ENCODE measurements at regions not wholly inside any gene's neighbourhood (a gene's known extent, or its start where the extent isn't known, plus 50 kb on each side); places are given as distances from the start of the nearest gene placed in this dataset.

DNA sequence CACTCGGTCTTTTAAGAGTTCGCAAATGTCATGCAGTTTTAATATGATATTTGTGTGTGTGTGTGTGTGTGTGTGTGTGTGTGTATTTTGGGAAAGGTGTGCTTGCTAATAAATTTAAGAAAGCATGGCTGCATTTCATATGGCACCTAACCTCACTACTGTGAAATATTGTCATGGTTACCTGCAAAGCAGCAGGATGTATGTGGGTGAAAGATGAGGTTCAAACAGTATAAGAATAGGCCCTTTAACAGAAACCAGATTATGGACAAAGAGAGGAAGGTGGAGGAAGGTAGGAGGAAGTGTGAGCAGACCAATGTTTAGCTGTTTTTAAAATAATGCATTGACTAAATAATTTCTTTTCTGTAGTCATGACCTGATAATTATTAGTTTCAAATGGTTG, 73.5 kb upstream of the CACNA2D1 start:
- no peak overlapping the region for H3K4me3 ChIP-seq
- H3K9me3 ChIP-seq: no peaks in the 10 kb centered on the region
- no peaks in the 10 kb centered on the region for H3K27me3 ChIP-seq
- H3K27ac ChIP-seq: no peak overlapping the region
- no peaks in the 10 kb centered on the region for H3K36me3 ChIP-seq
- no peaks in the 10 kb centered on the region for H3K4me1 ChIP-seq
- TF ChIP-seq, protein P1, sequence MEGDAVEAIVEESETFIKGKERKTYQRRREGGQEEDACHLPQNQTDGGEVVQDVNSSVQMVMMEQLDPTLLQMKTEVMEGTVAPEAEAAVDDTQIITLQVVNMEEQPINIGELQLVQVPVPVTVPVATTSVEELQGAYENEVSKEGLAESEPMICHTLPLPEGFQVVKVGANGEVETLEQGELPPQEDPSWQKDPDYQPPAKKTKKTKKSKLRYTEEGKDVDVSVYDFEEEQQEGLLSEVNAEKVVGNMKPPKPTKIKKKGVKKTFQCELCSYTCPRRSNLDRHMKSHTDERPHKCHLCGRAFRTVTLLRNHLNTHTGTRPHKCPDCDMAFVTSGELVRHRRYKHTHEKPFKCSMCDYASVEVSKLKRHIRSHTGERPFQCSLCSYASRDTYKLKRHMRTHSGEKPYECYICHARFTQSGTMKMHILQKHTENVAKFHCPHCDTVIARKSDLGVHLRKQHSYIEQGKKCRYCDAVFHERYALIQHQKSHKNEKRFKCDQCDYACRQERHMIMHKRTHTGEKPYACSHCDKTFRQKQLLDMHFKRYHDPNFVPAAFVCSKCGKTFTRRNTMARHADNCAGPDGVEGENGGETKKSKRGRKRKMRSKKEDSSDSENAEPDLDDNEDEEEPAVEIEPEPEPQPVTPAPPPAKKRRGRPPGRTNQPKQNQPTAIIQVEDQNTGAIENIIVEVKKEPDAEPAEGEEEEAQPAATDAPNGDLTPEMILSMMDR (IDR thresholded peaks at IDR 0.05): no peak
- no peak for TF ChIP-seq POLR2A (IDR thresholded peaks at IDR 0.05)
- DNase-seq: no peak

DNA sequence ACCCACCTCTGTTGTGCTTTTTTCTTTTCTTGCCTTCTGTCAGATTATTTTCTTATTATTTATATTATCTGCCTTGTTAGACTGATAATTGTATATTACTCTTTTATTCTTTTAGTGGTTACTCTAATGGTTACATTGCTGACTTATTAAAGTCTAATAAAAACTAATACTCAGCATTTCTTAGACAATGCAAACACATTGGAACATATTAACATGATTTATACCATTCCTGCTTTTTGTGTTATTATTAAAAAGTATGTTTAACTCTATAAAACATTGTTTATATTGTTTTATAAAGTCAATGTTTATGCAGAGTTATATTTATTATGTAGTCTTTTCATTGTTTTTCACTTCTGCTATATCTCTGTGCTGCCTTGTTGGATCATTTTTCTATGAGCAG, 68.0 kb upstream of the CACNA2D1 start:
- Histone ChIP-seq H3K36me3 (no peaks in the 10 kb centered on the region), H3K4me1 (no peaks in the 10 kb centered on the region), H3K27ac (no peak overlapping the region), H3K27me3 (no peaks in the 10 kb centered on the region), H3K4me3 (no peak overlapping the region), H3K9me3 (no peaks in the 10 kb centered on the region)
- TF ChIP-seq POLR2A (IDR thresholded peaks at IDR 0.05): no peak
- TF ChIP-seq, protein P1 (IDR thresholded peaks at IDR 0.05): no peak
- no peak for DNase-seq

DNA sequence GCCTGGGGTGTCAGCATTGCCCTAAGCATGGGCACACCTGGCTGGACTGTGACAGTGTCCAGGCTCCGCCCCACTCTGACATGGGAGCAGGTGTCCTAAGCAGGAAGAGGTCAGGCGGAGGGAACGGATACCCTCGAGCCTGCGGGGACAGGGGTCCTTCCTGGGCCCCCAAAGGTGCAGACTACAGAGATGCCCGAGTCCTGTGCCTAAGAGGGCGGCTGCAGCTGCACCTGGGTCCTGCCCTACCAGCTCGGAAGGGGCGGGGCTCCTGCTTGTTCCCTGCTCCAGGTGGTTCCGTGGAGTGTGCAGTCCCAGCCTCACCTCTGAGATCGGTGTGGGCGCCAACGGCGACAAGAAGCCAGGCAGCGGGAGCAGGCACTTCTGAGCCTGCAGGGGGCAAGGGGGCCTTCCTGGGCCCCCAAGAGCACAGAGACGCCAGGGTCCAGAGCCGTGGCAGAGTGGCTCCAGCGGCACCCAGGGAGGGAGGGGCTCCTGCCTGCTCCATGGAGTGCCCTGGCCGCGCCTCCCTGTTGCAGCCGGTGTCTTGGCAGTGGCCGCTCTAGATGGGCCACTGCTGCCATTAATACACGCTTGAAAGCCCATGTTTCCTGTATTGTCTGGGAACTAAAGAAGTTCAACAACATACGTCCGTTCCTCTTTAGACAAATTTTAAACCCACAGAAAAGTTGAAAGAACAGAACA, 64.5 kb upstream of the CACNA2D1 start:
- H3K4me3 ChIP-seq: peak overlapping the region in 2 of 4 donors; percentile 34 to 35
- peak in 2 of 3 donors; percentile 48 to 53 for DNase-seq

DNA sequence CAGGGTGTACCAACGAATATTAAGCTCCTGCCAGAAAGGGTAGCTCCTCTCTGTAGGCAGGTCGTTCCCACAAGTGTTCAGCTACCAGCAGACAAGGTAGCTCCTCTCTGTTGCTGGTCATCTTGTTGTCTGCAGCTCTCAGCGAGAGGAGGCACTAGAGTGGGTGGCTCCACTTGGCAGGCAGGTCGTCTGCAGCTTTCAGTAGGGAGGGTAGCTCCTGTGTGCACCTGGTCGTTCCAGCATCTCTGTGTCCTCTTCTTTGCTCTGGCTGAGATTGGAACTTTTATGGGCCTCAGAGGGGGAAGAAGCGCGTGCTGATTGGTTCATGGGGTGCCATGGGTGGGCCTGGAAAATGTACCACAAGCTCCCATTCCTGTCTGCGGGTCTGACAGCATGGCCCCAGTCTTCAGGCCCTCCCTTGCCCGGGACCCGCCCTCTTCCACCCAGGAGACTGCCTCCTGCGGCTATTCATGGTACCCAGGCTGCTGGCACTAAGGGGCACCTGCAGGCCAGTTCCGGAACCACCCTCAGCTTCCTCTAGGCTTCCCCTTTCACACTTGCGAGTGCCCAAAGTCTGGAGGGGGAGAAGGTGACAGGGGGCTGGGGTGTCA, 63.9 kb upstream of the CACNA2D1 start:
- Histone ChIP-seq H3K27me3 (no peaks in the 10 kb centered on the region), H3K4me1 (no peaks in the 10 kb centered on the region), H3K27ac (no peak overlapping the region), H3K4me3 (peak overlapping the region in 1 of 4 donors; percentile 35), H3K36me3 (no peaks in the 10 kb centered on the region), H3K9me3 (no peaks in the 10 kb centered on the region)
- DNase-seq: no peak
- TF ChIP-seq, protein P1 (IDR thresholded peaks at IDR 0.05): no peak
- no peak for TF ChIP-seq POLR2A (IDR thresholded peaks at IDR 0.05)

More for the DNA sequence above, 64.5 kb upstream of the CACNA2D1 start:
- H3K36me3 ChIP-seq: no peaks in the 10 kb centered on the region
- H3K27ac ChIP-seq: no peak overlapping the region
- H3K4me1 ChIP-seq: no peaks in the 10 kb centered on the region
- TF ChIP-seq POLR2A (IDR thresholded peaks at IDR 0.05): no peak
- TF ChIP-seq, protein P1 (IDR thresholded peaks at IDR 0.05): no peak
- H3K27me3 ChIP-seq: no peaks in the 10 kb centered on the region
- H3K9me3 ChIP-seq: no peaks in the 10 kb centered on the region

- no peak for DNase-seq
- Histone ChIP-seq H3K4me3 (no peak overlapping the region), H3K27ac (no peak overlapping the region), H3K9me3 (no peaks in the 10 kb centered on the region), H3K27me3 (no peaks in the 10 kb centered on the region), H3K4me1 (no peaks in the 10 kb centered on the region), H3K36me3 (no peaks in the 10 kb centered on the region)
- TF ChIP-seq, protein P1 (IDR thresholded peaks at IDR 0.05): no peak
- no peak for TF ChIP-seq POLR2A (IDR thresholded peaks at IDR 0.05)
Measured at GRCh38 chr7:82506702-82507101, 63.1 kb upstream of the CACNA2D1 start.

Measured in Peyer's patch (tissue), 4 donors.